H1 (cell line): ENCODE measurements at regions not wholly inside any gene's neighbourhood (a gene's known extent, or its start where the extent isn't known, plus 50 kb on each side); places are given as distances from the start of the nearest gene placed in this dataset.
"Not testable (repeated sequence)": the region's sequence is repeated elsewhere in the genome, so short reads cannot be mapped to it uniquely, and the experiment has no call there.

Experiments
- CTCF ChIA-PET: fragments of 300-600 bp; sonication (Branson Sonifier 250); formaldehyde crosslinking; loops from one replicate; lab custom pipeline; 2021; ENCODE audit not compliant: partially characterized antibody; lab: Charles Lee
- POLR2A ChIA-PET: fragments of 300-600 bp; sonication (Branson Sonifier 250); formaldehyde crosslinking; loops from one replicate; lab custom pipeline; 2021; ENCODE audit warnings: inconsistent platforms; ENCODE audit not compliant: partially characterized antibody; lab: Charles Lee
- DNase-seq, 2 experiments: peaks; one replicate each; pipeline versions ENCODE4 v3.0.0 to v3.0.0-alpha.2; 2010 to 2022; ENCODE audit warnings: low spot score in 2 of 2, low read depth in 1 of 2, mixed read lengths in 1 of 2
- FAIRE-seq: peaks from 2 replicates; lab custom pipeline; 2011; peaks lifted over from hg19 to GRCh38; lab: Jason Lieb, UNC
- H2AFZ ChIP-seq: 2 replicates; pipeline ENCODE4 v1.8.1; 2012; ENCODE audit warnings: low read length, inconsistent platforms
- H2AK5ac ChIP-seq: 2 replicates; pipeline ENCODE4 v1.6.1; 2013; ENCODE audit warnings: low read depth, low read length
- H2BK120ac ChIP-seq: replicated peaks from 2 replicates; pipeline ENCODE3; 2013; ENCODE audit warnings: low read depth, low read length, inconsistent platforms
- H2BK12ac ChIP-seq: 2 replicates; pipeline ENCODE4 v1.6.1; 2013; ENCODE audit warnings: low read depth, low read length
- H2BK15ac ChIP-seq: 2 replicates; pipeline ENCODE4 v1.6.1; 2013; ENCODE audit warnings: low read length
- H2BK20ac ChIP-seq: 2 replicates; pipeline ENCODE4 v1.6.1; 2013; ENCODE audit warnings: low read length
- H2BK5ac ChIP-seq: 2 replicates; pipeline ENCODE4 v1.6.1; 2013; ENCODE audit warnings: low read depth, low read length
- H3K14ac ChIP-seq: 2 replicates; pipeline ENCODE4 v1.6.1; 2013; ENCODE audit warnings: inconsistent platforms; ENCODE audit not compliant: insufficient read length
- H3K18ac ChIP-seq: 2 replicates; pipeline ENCODE4 v1.6.1; 2013; ENCODE audit warnings: low read length; ENCODE audit errors: extremely low read depth
- H3K23ac ChIP-seq: 2 replicates; pipeline ENCODE4 v1.6.1; 2013; ENCODE audit warnings: inconsistent platforms; ENCODE audit not compliant: insufficient read length
- H3K23me2 ChIP-seq: 2 replicates; pipeline ENCODE4 v1.6.1; 2013; ENCODE audit warnings: low read depth, low read length
- H3K27ac ChIP-seq: 2 replicates; pipeline ENCODE4 v1.6.1; 2011; ENCODE audit warnings: low read depth, low read length, inconsistent platforms
- H3K27me3 ChIP-seq, 4 experiments: replicated peaks in 1 of 4; 1 replicate in 1 of 4; 2 replicates in 3 of 4; pipeline versions ENCODE4 v1.6.1 to v1.8.1; 2011 to 2013; ENCODE audit warnings: low read length in 3 of 4, mild to moderate bottlenecking in 3 of 4, inconsistent platforms in 2 of 4, mixed read lengths in 2 of 4, moderate library complexity in 1 of 4; ENCODE audit not compliant: control insufficient read depth in 3 of 4, insufficient read depth in 3 of 4; ENCODE audit errors: extremely low read depth in 1 of 4
- H3K36me3 ChIP-seq, 4 experiments: 2 replicates each; pipeline versions ENCODE4 v1.6.1 to v1.8.1; 2011 to 2013; ENCODE audit warnings: mild to moderate bottlenecking in 4 of 4, low read length in 3 of 4, moderate library complexity in 2 of 4, control low read depth in 1 of 4, inconsistent platforms in 1 of 4; ENCODE audit not compliant: insufficient read depth in 4 of 4, control insufficient read depth in 2 of 4
- H3K4ac ChIP-seq: replicated peaks from 2 replicates; pipeline ENCODE3; 2013; ENCODE audit warnings: low read length, low read depth, mixed read lengths, inconsistent platforms; ENCODE audit not compliant: insufficient read length
- H3K4me1 ChIP-seq, 4 experiments: replicated peaks in 1 of 4; 1 replicate in 1 of 4; 2 replicates in 3 of 4; pipeline versions ENCODE4 v1.6.1 to v1.8.1; 2011 to 2013; ENCODE audit warnings: low read length in 3 of 4, inconsistent platforms in 2 of 4, mixed read lengths in 1 of 4; ENCODE audit not compliant: insufficient read depth in 4 of 4, control insufficient read depth in 3 of 4
- H3K4me2 ChIP-seq, 2 experiments: 2 replicates each; pipeline versions ENCODE4 v1.6.1 to v1.8.1; 2011 to 2013; ENCODE audit warnings: low read depth in 2 of 2, low read length in 2 of 2, control low read depth in 1 of 2, inconsistent platforms in 1 of 2, mild to moderate bottlenecking in 1 of 2; ENCODE audit not compliant: insufficient read depth in 1 of 2
- H3K4me3 ChIP-seq, 4 experiments: fragments of 200-600, 300-600 bp in 1 of 4; sonication (generic), shearing (Covaris generic), sonication (Bioruptor Twin) in 1 of 4; 2 replicates each; pipeline versions ENCODE4 v1.5.1 to v1.8.1; 2011 to 2016; ENCODE audit warnings: low read length in 4 of 4, low read depth in 3 of 4, control low read depth in 2 of 4, inconsistent platforms in 2 of 4, mild to moderate bottlenecking in 2 of 4, mixed read lengths in 1 of 4, moderate library complexity in 1 of 4; ENCODE audit not compliant: insufficient read depth in 2 of 4; ENCODE audit errors: extremely low read depth in 1 of 4
- H3K56ac ChIP-seq: replicated peaks from 2 replicates; pipeline ENCODE3; 2013; ENCODE audit warnings: low read depth, mild to moderate bottlenecking, mixed read lengths, low read length, inconsistent platforms; ENCODE audit not compliant: insufficient read length
- H3K79me1 ChIP-seq: 2 replicates; pipeline ENCODE4 v1.6.1; 2013; ENCODE audit warnings: low read depth, low read length, control low read depth
- H3K79me2 ChIP-seq, 2 experiments: 2 replicates each; pipeline versions ENCODE4 v1.6.1 to v1.8.1; 2012 to 2013; ENCODE audit warnings: low read length in 2 of 2, mild to moderate bottlenecking in 2 of 2, inconsistent platforms in 1 of 2; ENCODE audit not compliant: insufficient read depth in 2 of 2, control insufficient read depth in 1 of 2
- H3K9ac ChIP-seq, 4 experiments: replicated peaks in 1 of 4; 1 replicate in 1 of 4; 2 replicates in 3 of 4; pipeline versions ENCODE4 v1.6.1 to v1.8.1; 2011 to 2013; ENCODE audit warnings: low read depth in 3 of 4, low read length in 3 of 4, control low read depth in 2 of 4, mild to moderate bottlenecking in 2 of 4, moderate library complexity in 2 of 4, inconsistent platforms in 1 of 4; ENCODE audit errors: extremely low read depth in 1 of 4
- H3K9me3 ChIP-seq, 2 experiments: 2 replicates each; pipeline versions ENCODE4 v1.6.1 to v1.8.1; 2012 to 2013; ENCODE audit warnings: mild to moderate bottlenecking in 2 of 2, moderate library complexity in 2 of 2, control low read depth in 1 of 2, inconsistent platforms in 1 of 2, low read depth in 1 of 2, low read length in 1 of 2, mixed read lengths in 1 of 2; ENCODE audit not compliant: insufficient read depth in 2 of 2
- H4K20me1 ChIP-seq, 2 experiments: replicated peaks in 1 of 2; 2 replicates each; pipeline versions ENCODE3 to v1.8.1; 2011 to 2013; ENCODE audit warnings: inconsistent platforms in 2 of 2, low read length in 2 of 2, mild to moderate bottlenecking in 1 of 2; ENCODE audit not compliant: insufficient read depth in 2 of 2, control insufficient read depth in 1 of 2
- H4K5ac ChIP-seq: 2 replicates; pipeline ENCODE4 v1.6.1; 2013; ENCODE audit warnings: low read length, low read depth, mixed read lengths, inconsistent platforms; ENCODE audit not compliant: insufficient read length
- H4K8ac ChIP-seq: 2 replicates; pipeline ENCODE4 v1.8.0; 2013; ENCODE audit warnings: mild to moderate bottlenecking, moderate library complexity, low read length, inconsistent platforms; ENCODE audit not compliant: insufficient read depth; ENCODE audit errors: extremely low read depth
- H4K91ac ChIP-seq: replicated peaks from 2 replicates; pipeline ENCODE3; 2013; ENCODE audit warnings: low read length, mixed read lengths, inconsistent platforms; ENCODE audit not compliant: insufficient read length
- WGBS, 2 experiments: shearing (Covaris generic) in 1 of 2; methylation state at CpG; one replicate each; pipeline versions ENCODE4 v1.1.6 to v1.1.7; 2013 to 2015; ENCODE audit warnings: low lambda C conversion rate in 2 of 2, mixed read lengths in 2 of 2, inconsistent platforms in 1 of 2, low coverage in 1 of 2, missing lambda C conversion rate in 1 of 2; ENCODE audit not compliant: insufficient replicate concordance in 2 of 2, insufficient coverage in 1 of 2, insufficient read length in 1 of 2; ENCODE audit errors: extremely low coverage in 1 of 2, missing lambda C conversion rate in 1 of 2; 5-methylcytosine and 5-hydroxymethylcytosine counted together

DNA sequence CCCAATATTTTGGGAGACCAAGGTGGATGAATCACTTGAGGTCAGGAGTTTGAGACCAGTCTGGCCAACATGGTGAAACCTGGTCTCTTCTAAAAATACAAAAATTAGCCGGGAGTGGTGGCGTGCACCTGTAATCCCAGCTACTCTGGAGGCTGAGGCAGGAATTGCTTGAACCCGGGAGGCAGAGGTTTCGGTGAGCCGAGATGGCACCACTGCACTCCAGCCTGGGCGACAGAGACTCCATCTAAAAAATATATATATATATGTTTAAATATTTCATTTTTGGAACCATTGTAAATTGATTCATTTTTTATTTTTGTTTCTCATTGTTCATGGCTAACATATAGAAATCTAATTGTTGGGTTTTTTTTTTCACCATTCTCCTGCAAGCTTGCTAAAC is 146.9 kb downstream of the BRD1 start:
- H2BK20ac ChIP-seq, H3K56ac ChIP-seq, H3K4ac ChIP-seq, H3K27ac ChIP-seq, H4K20me1 ChIP-seq, H3K36me3 ChIP-seq, H3K9me3 ChIP-seq, H3K9ac ChIP-seq, H3K23ac ChIP-seq, H4K91ac ChIP-seq, H3K4me2 ChIP-seq, H3K23me2 ChIP-seq, H4K5ac ChIP-seq, H3K79me2 ChIP-seq, H2BK15ac ChIP-seq, H3K18ac ChIP-seq, H3K4me3 ChIP-seq, H3K79me1 ChIP-seq, H2AK5ac ChIP-seq, CTCF ChIA-PET, H2BK5ac ChIP-seq, H2BK120ac ChIP-seq, H2BK12ac ChIP-seq, H3K27me3 ChIP-seq, H2AFZ ChIP-seq, FAIRE-seq, DNase-seq, H3K4me1 ChIP-seq, H4K8ac ChIP-seq, H3K14ac ChIP-seq: not testable (repeated sequence)
- WGBS, 2 experiments: 95% methylated on average over 6 of the region's 6 CpGs; no CpG with 5 or more reads in 1 of the 2 experiments
- POLR2A ChIA-PET: interaction anchor here (0.7 kb wide), 1 partner anchor 17 kb away, joined by 5 read pairs; no protein-coding TSS in a partner anchor
